MM.1S (cell line): ENCODE measurements at regions not wholly inside any gene's neighbourhood (a gene's known extent, or its start where the extent isn't known, plus 50 kb on each side); places are given as distances from the start of the nearest gene placed in this dataset.

Experiments
- EZH2 ChIP-seq: fragments of 300-600 bp; sonication (generic); optimal IDR thresholded peaks from 2 replicates; pipeline ENCODE3; 2017; ENCODE audit warnings: low read depth, mild to moderate bottlenecking, antibody characterized with exemption, low read length, mixed read lengths
- EZH2phosphoT487 ChIP-seq: fragments of 300-600 bp; sonication (generic); IDR thresholded peaks from 2 replicates; pipeline ENCODE4 v1.6.1; 2018; ENCODE audit warnings: antibody characterized with exemption, low read length
- TF ChIP-seq, protein P1 (sequence below): fragments of 300-600 bp; sonication (generic); IDR thresholded peaks from 2 replicates; pipeline ENCODE4 v1.5.1; 2016; ENCODE audit warnings: antibody characterized with exemption, low read length, mixed read lengths

DNA sequence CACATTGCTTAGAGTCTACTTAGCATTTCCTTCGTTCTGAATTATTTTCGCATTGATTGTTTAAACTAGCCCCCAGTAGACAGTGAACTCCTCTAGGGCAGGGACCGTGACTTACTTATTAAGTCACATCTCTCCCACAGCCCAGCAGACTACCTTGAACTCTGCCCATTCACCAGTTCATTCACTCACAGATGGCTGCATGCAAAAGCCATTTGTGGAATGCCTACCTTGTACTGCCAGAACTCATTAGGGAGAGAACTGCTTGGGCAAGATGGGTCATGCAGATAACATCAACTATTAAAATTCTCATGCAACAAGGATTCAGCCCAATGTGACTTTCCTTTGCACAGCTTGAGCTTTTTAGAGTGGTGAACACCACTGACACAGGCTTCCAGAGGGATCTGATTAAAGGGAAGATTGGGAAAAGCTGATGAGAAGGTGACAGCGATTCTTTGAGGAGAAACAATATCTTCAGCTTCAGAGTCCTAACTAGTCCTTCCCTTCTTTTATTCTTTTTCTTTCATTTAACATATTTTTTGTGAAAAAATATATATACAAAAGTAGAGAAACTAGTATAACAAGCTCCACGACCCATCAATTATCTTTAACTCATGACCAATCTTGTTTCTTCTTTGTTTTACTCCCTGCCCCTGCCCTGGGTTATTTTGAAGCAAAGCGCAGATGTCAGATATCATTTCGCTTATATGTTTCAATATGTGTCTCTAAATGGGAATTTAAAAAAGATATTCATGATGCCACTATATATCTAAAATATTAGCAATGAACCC is 273.9 kb downstream of the CDC5L start:
- TF ChIP-seq, protein P1, sequence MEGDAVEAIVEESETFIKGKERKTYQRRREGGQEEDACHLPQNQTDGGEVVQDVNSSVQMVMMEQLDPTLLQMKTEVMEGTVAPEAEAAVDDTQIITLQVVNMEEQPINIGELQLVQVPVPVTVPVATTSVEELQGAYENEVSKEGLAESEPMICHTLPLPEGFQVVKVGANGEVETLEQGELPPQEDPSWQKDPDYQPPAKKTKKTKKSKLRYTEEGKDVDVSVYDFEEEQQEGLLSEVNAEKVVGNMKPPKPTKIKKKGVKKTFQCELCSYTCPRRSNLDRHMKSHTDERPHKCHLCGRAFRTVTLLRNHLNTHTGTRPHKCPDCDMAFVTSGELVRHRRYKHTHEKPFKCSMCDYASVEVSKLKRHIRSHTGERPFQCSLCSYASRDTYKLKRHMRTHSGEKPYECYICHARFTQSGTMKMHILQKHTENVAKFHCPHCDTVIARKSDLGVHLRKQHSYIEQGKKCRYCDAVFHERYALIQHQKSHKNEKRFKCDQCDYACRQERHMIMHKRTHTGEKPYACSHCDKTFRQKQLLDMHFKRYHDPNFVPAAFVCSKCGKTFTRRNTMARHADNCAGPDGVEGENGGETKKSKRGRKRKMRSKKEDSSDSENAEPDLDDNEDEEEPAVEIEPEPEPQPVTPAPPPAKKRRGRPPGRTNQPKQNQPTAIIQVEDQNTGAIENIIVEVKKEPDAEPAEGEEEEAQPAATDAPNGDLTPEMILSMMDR = no peak
- no peak for TF ChIP-seq EZH2phosphoT487
- no peak for TF ChIP-seq EZH2
